ENCODE measurements at regions not wholly inside any gene's neighbourhood (a gene's known extent, or its start where the extent isn't known, plus 50 kb on each side); places are given as distances from the start of the nearest gene placed in this dataset.

- peak; percentile 57 for DNase-seq
Measured at GRCh38 chr18:47758000-47758399, 172.5 kb downstream of the SMAD2 start.

DNA sequence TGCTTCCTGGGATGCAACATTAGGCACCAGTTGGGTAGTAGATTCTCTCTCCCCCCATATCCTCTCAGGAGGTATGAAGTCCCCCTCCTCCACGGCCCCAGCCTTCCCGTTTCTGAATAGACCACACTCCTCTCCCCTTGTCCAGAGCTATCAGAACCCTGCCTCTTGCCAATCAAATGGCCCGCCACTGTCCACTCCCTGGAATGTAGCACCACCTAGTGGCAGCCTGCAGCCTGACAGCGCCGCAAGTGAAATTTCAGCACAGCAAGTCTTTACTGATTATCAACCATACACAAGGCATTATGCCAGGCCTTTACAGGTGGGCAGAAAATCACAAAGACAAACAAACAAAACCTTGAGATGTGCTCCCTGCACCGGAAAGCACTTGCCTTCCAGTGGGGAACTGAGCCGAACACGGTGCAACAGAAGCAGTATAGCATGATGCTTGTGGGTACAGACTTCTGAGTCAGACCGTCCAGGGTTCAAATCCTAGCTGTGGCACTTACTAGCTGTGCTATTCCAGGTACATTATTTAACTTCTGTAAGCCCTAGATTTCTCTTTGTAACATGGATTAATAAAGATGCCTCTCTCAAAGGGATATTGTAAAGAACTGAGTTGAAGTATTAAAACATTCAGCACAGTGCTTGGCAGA lies 174.0 kb downstream of the SMAD2 start:
- DNase-seq: peak; percentile 70

DNA sequence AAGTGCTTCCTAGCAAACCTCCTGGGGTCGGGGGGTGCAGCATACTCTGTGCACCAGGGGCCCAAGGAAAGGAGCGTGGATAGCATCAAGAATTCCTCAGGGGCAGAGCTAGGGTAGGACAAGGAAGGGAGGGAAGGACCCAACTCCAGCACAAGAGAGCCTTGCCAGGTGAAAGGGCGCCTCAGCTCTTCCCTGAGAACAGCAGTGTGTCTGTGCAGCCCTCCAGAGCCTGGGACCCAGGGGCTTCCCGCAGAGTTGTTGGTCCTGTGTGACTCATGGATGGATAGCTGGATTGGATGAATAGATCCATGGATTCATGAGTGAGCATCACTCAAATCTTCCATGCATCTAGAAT lies 175.4 kb downstream of the SMAD2 start:
- DNase-seq: no peak

DNA sequence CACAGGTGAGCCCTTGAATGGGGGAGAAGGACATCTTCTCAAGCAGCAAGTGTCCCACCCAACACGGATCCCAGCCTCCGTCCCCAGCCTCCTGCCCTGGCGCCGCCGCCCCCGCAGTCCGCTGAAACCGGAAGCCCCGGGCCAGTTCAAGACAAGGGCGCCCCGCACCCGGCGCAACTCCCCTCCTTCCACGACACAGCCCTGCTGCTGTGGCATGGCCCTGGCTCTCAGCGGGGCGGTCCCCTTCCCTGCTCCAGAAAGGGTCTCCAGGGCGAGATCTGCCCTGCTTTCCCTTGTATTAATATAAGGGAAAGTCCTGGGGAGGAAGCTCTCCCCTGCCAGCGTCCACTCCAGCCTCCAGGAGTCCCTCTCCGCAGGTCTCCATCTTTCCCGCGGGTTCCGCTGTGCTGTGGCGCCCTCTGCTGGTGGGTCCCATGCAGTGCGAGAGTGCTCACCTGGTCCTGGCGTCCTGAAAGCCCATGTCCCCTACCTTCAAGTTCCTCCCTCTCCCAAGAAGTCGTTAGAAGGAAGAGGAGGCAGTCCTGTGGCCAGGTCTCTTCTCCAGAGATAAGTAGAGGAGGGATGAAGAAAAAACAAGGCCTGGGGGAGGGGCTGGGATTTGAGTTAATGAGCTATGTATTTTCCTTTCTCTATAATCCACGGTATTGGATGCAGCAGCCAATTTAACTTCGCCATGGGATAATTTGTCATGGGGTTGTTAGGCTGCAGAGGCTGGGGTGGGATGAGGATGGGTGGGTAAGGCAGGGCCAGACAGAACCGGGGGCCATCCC lies 176.0 kb downstream of the SMAD2 start:
- DNase-seq: peak; percentile 52

DNA sequence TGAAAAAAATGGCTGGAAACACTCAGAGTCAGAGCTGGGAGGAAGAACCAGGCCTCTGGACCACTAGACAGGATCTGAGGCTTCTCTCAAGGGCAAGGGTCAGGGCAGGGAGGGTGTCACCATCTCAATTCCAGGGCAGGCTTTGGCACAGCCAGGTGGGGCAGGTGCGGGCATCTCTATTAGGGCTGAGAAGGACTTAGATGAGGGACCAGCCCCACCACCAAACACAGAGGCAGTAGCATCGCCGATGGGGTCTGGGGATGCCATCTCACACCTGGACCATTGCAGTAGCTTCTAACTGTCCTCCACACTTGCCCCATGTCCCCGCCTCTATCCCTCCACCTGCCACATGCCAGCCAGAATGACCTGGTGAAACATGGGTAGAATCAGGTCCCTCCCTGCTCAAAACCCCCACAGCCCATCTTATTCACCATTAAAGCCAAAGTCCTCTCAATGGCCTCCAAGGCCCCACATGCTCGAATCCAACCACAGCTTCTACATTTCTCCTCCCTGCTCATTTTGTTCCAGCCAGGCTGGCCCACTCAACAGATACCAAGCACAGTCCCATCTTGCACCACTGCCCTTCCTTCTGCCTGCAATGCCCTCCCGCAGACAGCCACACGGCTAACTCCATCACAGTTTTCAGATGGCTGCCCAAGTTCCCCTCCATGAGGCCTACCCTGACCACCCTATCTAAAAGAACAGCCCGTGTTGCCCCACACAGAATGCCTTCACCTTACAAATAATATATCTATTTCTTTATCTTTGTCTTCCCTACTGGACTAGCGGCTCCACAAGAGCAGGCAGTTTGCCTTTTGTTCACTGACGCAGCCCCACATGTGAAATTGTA lies 177.4 kb downstream of the SMAD2 start:
- no peak for DNase-seq

DNA sequence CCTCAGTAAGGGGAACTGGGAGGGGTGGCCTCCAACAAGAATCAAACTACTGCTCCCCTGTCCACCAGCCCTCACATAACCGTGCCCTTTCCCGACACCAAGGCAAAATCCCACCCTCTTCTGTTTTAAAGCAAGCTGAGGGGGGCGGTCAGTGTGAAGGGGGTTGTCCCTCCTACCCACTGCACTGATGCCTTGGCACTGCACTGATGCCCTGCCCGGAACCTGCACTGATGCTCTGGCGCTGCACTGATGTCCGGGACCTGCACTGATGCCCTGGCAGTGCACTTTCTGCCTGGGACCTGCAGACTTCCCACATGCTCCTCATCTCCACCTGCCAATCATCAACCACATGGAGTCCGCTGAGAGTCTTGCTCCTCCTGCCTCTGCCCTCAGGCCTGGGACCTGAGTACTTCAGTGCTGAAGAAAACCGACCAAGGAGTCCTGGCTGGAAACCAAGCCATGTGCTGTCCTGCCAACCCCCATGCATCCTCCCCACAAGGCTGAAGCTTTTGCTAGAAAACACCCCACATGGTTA lies 179.5 kb downstream of the SMAD2 start:
- DNase-seq: no peak

- no peak for DNase-seq
Measured at GRCh38 chr18:47749600-47749973, 180.9 kb downstream of the SMAD2 start.

GRCh38 chr18:47748847-47749599 lies 181.4 kb downstream of the SMAD2 start:
- peak; percentile 76 for DNase-seq

DNA sequence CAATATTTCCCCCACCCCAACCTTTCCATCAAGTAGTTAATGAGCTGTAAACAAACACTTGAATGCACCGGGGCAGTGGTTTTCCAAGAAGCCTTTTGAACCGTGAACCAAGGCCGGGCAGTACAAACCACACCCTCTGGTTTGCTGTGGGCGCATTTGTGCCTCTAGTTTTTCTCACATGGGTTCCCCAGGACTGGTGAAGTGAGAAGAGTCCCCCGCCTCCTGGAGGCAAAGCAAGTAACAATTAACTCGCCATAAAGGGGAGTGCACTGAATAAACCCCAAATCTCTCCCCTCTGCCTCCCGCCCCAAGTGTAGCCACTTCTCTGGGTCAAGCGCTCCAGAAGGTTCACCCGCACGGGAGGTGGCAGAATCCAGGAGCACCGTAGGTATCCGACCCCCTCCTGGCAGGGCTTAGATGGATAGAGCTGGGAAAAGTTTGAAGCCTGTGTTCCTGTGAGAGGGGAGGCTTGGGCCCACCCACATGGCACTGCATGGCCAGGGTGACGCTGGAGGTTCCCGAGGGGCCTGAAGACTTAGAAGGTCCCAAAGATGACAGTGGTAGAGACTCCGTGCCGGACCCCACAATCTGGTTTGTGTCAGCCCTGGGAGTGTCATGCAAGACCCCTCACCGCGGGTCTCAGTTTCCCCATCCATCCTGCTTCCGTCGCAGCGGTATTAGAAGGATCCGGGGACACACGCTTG lies 182.2 kb downstream of the SMAD2 start:
- DNase-seq: no peak

DNA sequence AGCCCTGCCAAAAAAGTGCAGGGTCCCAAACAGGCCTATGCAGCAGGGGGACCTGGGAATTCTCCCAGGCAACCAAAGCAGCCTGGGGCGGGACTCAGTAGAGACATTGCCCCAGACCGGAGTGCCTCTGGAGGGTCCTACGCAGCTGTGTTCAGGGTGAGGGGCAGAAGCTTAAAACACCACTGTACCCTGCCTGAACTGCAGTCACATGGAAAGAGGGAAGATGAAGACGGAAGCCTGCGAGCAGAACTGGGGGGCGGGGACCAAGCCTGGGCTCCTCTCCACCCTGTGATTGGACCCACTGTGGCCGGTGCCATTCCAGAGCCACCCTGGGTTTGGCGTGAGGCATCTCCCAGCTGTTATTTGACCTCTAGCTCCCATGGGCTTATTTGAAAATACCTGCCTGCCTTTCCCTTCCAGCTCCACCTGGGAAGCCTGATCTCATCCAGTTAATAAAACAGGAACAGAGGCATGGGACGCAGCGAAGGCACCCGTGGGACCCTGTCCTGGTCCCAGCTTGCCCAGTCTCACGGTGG lies 183.1 kb downstream of the SMAD2 start:
- DNase-seq: no peak

DNA sequence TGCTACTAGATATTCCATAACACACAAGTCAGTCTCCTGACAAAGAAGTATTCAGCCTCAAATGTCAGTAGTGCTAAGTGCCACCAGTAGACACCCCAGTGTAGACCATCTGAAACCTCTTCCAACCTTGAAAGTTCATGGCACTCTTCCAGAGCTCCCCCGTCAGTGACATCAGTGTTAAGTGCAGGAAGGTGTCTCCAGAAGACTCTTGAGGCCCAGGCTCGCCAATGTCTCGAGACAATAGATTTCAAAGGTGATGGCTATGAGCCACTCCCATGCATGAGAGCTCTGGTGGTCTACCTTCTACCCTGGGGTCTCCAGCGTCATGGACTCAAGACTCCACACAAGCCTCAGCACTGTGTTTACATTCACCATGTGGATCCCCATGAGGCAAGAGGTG lies 183.8 kb downstream of the SMAD2 start:
- no peak for DNase-seq

GRCh38 chr18:47745227-47745626 lies 185.2 kb downstream of the SMAD2 start:
- DNase-seq: no peak

GRCh38 chr18:47737956-47738355 lies 192.5 kb downstream of the SMAD2 start:
- no peak for DNase-seq

- no peak for DNase-seq
Measured at GRCh38 chr18:47737198-47737830, 193.1 kb downstream of the SMAD2 start.

DNA sequence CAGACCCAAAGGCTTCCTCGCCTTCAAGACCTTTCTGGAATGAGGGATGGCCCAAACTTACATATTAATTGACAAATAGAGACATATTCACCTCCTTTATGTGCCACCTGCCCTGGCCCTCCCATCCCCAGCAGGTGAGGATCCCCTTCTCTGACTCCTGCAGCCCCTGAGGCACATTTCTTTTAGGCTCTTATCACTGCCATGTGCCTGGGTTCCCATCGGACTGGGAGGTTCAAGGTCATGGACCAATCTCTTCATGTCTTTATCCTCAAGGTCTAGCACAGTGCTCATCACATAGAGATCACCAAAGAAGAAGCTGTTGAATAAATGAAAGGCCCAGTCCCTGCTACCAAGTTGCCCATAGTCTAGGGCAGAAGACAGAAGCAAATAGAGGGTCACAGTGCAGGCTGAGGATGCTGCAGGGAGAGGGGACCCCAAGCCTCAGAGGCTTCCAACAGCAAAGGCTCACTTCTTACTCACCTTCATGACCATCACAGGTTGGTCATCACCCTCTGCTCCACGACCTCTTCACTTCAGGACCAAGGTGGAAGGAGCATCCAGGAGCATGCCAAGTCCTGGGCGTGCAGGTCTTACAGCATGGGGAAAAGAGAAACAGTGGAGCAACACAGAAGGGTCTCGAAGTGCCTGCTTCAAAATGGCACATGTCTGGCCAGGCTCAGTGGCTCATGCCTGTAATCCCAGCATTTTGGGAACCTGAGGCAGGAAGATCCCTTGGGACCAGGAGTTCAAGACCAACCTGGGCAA lies 193.9 kb downstream of the SMAD2 start:
- DNase-seq: no peak

GRCh38 chr18:47735041-47735702 lies 195.3 kb downstream of the SMAD2 start:
- no peak for DNase-seq

GRCh38 chr18:47731276-47731675 lies 199.2 kb downstream of the SMAD2 start:
- DNase-seq: no peak

DNA sequence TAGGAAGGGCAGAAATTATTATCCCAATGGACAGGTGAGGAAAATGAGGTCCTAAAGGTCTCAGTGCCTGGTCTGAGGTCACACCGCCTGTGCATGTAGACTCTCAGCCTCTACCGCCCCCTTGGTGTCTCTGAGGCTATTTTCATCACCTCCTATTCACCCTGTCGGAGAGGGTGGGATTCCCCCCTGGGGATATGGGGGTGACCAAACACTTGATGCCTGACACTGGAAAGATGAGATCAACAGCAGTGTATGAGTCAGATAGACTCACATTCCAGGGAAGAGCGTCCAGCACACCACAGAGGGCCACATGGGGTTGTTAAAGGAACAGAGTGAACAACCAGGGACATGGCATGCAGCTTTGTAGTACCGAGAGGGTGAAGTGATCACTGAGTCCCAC lies 199.7 kb downstream of the SMAD2 start:
- no peak for DNase-seq

DNA sequence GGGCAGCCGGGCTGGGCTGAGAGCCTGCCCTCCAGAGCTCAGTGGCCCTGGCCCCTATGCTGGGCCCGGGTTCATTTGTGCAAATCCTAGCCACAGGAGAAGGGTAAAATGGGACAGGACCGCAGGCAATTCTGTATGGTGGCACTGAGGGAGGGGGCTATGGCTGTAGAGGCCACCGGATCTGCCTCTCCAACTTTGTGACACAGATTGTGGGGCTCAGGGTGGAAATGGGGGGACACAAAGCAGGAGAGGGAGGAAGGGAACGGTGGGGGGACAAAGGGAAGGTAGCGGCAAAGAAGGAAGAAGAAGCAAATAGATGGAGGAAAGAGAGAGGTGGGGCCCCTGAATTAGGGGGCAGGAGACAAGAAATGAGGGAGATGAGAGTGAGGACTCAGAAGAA lies 201.1 kb downstream of the SMAD2 start:
- no peak for DNase-seq

DNA sequence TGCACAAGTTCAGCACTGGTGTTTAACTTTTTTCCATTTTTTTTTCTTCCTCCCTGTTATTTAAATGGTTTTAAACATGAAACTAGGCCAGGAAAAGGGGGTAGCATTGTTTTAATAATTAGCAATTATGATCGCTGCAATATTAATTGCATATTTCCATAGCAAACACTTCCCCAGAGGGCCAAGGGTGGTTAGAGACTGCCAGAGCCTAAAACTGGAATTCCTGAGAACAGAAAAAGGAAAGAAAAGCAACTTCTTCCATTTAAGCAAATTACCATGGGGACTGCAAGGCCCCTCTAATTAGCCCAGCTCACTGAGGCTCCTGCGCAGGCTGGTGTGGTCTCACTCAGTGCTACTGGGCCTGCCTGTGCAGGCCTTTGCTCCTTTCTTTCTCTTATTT lies 201.5 kb downstream of the SMAD2 start:
- no peak for DNase-seq
